ENCODE measurements at regions not wholly inside any gene's neighbourhood (a gene's known extent, or its start where the extent isn't known, plus 50 kb on each side); places are given as distances from the start of the nearest gene placed in this dataset.
"Not testable (repeated sequence)": the region's sequence is repeated elsewhere in the genome, so short reads cannot be mapped to it uniquely, and the experiment has no call there.

DNA sequence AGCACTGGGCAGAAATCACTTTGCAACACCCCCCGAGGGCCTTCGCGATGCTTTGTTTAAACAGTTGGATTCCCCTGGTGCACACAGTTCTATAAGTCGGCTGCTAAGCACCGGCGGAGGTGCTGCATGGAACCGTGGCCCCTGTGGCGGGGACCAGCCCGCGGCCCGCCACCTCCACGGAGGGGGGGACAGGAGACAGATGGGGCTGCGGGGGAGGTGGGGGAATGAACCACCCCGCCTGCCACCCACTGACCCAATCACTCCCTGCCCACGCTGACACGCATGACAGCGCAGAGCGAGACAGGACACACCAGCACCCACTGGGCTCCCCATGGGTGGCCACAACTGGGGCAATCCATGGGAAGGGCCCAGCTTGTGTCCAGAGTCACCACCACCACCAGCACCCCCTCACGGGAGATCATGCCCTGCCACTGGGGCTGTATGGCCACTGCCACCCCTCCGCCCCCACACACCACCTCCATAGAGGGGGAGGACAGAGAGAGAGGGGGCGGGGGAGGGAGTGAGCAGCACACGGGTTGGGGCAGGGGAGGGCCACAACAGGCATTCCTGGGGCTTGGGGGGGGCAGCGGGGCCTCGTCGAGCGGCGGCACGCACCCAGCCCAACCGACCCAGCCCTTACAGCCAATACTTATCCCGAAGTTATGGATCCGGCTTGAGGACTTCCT, 118.3 kb upstream of the ANKRD30BL start:
- no peak overlapping the region for H3K4me3 ChIP-seq (replicated peaks in 1 of 2; ENCODE audit: low read depth in 2 of 2, low read length in 2 of 2)
- TF ChIP-seq, protein P1, sequence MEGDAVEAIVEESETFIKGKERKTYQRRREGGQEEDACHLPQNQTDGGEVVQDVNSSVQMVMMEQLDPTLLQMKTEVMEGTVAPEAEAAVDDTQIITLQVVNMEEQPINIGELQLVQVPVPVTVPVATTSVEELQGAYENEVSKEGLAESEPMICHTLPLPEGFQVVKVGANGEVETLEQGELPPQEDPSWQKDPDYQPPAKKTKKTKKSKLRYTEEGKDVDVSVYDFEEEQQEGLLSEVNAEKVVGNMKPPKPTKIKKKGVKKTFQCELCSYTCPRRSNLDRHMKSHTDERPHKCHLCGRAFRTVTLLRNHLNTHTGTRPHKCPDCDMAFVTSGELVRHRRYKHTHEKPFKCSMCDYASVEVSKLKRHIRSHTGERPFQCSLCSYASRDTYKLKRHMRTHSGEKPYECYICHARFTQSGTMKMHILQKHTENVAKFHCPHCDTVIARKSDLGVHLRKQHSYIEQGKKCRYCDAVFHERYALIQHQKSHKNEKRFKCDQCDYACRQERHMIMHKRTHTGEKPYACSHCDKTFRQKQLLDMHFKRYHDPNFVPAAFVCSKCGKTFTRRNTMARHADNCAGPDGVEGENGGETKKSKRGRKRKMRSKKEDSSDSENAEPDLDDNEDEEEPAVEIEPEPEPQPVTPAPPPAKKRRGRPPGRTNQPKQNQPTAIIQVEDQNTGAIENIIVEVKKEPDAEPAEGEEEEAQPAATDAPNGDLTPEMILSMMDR (IDR thresholded peaks at IDR 0.05; ENCODE audit: low read depth, low read length): no peak
- no peak for DNase-seq (ENCODE audit: low read depth in 2 of 2)

DNA sequence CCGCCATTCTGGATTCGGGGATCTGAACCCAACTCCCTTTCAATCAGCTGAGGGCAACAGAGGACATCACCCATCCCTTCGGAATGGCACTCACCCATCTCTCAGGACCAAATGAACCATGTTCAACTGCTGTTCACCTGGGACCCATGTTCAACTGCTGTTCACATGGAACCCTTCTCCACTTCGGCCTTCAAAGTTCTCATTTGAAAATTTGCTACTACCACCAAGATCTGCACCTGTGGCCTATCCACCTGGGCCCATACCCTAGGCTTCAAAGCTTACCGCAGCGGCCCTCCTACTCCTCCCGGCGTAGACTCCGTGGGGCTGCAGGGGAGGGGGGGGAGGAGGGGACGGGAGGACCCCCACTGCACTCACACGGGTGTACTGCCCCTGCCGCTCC, 119.2 kb upstream of the ANKRD30BL start:
- TF ChIP-seq, protein P1 (IDR thresholded peaks at IDR 0.05; ENCODE audit: low read depth, low read length): no peak
- H3K4me3 ChIP-seq (replicated peaks in 1 of 2; ENCODE audit: low read depth in 2 of 2, low read length in 2 of 2): no peak overlapping the region
- no peak for DNase-seq (ENCODE audit: low read depth in 2 of 2)

DNA sequence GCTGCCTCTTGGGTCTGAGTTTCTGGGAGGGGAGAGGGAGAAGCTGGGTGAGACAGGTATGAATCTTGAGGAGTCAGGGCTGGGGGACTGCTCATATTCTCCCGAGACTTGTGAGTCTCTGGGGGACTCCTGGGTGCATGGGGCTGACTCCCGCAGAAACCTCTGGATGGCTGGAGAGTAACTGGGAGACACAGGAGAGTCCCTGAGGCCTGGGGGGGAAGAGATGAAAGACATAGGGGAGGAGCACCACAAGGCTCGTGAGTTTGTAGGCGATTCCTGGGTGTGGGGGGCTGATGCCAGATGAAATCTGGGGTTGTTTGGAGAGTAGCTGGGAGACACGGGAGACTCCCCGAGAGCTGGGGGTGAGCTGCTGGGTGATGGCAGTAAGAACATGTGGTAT, 120.4 kb upstream of the ANKRD30BL start:
- not testable (repeated sequence) for DNase-seq (ENCODE audit: low read depth in 2 of 2); H3K4me3 ChIP-seq (replicated peaks in 1 of 2; ENCODE audit: low read depth in 2 of 2, low read length in 2 of 2)

DNA sequence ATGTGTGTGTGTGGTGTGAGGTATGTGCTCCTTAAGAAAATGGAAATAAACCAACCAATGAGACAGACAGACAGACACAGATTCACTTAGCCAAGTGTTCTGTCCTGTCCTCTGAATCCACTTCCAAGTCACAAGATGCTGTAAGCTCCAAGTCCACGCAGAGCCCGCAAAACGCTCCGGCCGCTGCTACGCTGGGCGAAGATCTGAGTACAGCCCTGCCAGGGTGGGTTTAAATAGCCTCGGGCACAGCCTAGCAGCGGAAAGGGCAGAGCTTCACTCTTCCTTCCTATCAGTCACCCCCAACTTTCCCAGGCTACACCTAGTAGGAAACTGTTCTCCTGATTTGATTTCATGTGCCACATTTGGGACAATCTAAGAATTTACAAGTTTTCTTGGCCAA, 121.2 kb upstream of the ANKRD30BL start:
- DNase-seq (ENCODE audit: low read depth in 2 of 2): no peak
- TF ChIP-seq, protein P1 (IDR thresholded peaks at IDR 0.05; ENCODE audit: low read depth, low read length): no peak
- H3K4me3 ChIP-seq (replicated peaks in 1 of 2; ENCODE audit: low read depth in 2 of 2, low read length in 2 of 2): no peak overlapping the region

DNA sequence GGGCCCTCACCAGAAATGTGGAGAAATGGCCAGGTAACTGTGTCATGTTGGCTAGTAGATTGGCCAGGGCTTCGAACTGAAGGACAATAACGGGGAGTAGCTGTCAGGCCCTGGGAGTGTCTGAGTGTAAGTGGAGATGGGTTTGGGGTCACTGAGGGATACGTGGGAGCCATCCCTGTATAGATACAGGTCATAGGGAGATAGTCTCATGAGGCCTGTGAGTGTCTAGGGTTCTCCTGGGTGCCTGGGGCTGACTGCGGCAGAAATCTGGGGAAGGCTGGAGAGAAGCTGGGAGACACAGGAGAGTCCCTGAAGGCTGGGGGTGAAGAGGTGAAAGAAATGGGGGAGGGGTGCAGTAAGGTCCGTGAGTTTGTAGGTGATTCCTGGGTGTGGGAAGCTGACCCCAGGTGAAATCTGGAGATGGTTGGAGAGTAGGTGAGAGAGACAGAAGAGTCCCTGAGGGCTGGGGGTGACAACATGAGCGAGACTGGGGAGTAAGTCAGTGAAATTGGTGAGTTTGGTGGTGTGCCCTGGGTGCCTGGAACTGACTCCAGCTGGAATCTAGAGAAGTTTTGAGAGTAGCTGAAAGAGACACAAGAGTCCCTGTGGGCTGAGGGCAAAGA, 124.6 kb upstream of the ANKRD30BL start:
- not testable (repeated sequence) for DNase-seq (ENCODE audit: low read depth in 2 of 2); H3K4me3 ChIP-seq (replicated peaks in 1 of 2; ENCODE audit: low read depth in 2 of 2, low read length in 2 of 2)

GRCh38 chr2:132287910-132288309, 126.2 kb upstream of the ANKRD30BL start:
- DNase-seq (ENCODE audit: low read depth in 2 of 2); H3K4me3 ChIP-seq (replicated peaks in 1 of 2; ENCODE audit: low read depth in 2 of 2, low read length in 2 of 2): not testable (repeated sequence)

- not testable (repeated sequence) for H3K4me3 ChIP-seq (replicated peaks in 1 of 2; ENCODE audit: low read depth in 2 of 2, low read length in 2 of 2); DNase-seq (ENCODE audit: low read depth in 2 of 2)
Observed at GRCh38 chr2:132289138-132289537, 127.4 kb upstream of the ANKRD30BL start.

DNA sequence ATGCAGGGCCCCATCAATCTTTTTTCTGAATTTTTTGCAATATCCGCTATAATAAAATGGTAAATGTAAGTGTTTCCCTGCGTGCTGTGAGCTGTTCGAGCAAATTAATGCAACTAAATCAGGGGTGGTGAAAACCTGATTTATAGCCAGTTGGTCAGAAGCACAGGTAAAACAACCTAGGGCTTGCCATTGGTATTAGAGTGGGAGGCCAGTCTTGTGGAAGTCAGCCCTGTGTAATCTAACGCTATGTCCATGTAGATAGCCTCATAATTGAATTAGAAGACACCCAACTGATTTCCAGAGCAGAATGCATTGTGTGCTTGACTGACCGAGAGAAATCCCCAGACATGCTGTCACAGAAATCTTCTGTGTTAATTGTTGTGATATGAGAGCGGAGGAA, 126.8 kb upstream of the GPR39 start:
- DNase-seq (ENCODE audit: low read depth in 2 of 2); H3K4me3 ChIP-seq (replicated peaks in 1 of 2; ENCODE audit: low read depth in 2 of 2, low read length in 2 of 2): not testable (repeated sequence)

DNA sequence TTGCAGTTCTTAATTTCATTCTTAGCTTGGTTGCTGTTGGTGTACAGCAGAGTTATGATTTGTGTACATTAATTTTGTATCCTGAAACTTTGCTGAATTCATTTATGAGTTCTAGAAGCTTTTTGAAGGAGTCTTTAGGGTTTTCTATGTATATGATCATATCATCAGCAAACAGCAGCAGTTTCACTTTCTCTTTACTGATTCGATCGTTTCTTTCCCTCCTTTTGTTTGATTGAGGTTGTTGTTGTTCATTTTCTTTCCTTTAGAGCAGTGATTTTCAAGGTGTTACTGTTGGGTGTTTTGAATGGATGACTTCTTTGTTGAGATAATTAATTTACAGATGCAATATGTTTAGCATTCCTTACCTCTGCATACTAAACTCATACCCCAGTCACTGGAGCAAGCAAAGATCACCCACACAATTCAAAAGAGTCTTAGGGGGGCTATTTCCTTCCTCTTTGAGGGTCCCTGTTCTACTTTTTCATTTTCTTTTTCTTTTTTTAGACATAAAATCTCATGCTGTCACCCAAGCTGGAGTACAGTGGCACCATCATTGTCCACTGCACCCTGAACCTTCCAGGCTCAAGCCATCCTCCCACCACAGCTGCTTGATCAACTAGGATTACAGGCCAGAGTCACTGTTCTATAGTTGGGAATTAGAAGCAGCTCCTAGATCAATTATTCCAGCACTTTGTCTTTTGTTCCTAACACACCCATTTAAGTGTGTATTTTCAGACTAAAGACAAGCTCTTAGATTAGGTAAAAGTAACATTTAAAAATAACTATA, 115.8 kb upstream of the GPR39 start:
- H3K4me3 ChIP-seq (replicated peaks in 1 of 2; ENCODE audit: low read depth in 2 of 2, low read length in 2 of 2); DNase-seq (ENCODE audit: low read depth in 2 of 2): not testable (repeated sequence)

Measured in cardiac fibroblast (primary cell).